ENCODE measurements at regions not wholly inside any gene's neighbourhood (a gene's known extent, or its start where the extent isn't known, plus 50 kb on each side); places are given as distances from the start of the nearest gene placed in this dataset.

DNA sequence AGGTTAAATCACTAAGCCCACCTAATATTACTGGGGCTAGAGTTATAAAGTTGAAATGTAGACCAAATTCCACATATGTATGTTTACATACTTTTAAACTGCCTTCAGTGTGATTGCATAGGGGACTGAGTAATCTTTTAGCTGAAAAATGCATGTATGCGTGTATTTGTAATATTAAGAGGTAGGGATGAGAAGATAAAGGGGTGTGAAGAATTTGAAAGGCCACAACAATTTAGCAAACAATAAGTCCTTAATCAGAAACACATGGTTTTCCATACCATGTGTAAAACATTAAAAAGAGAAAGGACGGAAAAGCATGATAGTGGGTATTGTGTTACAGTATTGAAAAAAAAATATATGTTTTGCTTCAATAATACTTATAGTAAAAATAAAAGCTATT is 919.9 kb upstream of the FLRT2 start:
- in situ Hi-C loops (cut with HindIII; ENCODE audit: low pct_unique_long_range_greater_than_20kb, low sequenced_read_pairs), result no loop called here
- no peak for DNase-seq (ENCODE audit: low read depth in 1 of 2, low spot score in 1 of 2)
- no peak for TF ChIP-seq JUND (IDR thresholded peaks at IDR 0.05; ENCODE audit: low read depth)

DNA sequence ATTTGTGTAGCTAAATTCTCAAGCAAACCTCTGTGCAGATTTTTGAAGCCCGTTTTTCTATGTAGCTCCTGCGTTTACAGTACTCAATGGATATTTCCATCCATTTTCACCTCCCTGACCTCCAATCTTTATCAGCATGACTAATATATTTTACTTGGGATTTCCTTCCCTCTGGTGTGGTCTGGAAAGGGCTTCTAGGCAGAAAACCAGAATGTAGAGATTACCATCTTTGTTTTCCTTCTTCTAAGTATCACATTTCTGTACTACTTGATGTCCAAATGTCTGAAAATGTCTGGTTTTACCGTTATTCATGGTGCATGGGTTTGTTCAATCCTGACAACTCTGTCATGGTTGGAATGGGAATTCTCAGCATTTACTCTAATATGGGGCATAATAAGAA is 907.6 kb upstream of the FLRT2 start:
- no peak for DNase-seq (ENCODE audit: low read depth in 1 of 2, low spot score in 1 of 2)
- no peak for TF ChIP-seq JUND (IDR thresholded peaks at IDR 0.05; ENCODE audit: low read depth)
- in situ Hi-C loops (cut with HindIII; ENCODE audit: low pct_unique_long_range_greater_than_20kb, low sequenced_read_pairs), result no loop called here

DNA sequence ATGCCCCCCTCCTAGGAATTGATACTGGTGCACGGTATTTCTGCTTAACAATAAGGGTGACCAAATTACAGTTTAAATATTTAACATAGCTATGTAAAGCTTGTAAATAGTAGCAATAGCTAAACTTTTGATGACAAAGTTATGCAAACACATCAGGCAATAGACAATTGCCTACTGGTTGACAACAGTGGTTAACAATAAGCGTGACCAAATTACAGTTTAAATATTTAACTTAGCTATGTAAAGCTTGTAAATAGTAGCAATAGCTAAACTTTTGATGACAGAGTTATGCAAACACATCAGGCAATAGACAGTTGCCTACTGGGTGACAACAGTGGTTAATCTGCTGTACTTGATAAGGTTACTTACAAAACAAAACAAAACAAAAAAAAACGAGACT is 886.5 kb upstream of the FLRT2 start:
- in situ Hi-C loops (cut with HindIII; ENCODE audit: low pct_unique_long_range_greater_than_20kb, low sequenced_read_pairs), result no loop called here
- peak; percentile 20; the same call in 1 of the 2 replicates for TF ChIP-seq JUND (IDR thresholded peaks at IDR 0.05; ENCODE audit: low read depth)
- peak; percentile 5 to 64 for DNase-seq (ENCODE audit: low read depth in 1 of 2, low spot score in 1 of 2)

DNA sequence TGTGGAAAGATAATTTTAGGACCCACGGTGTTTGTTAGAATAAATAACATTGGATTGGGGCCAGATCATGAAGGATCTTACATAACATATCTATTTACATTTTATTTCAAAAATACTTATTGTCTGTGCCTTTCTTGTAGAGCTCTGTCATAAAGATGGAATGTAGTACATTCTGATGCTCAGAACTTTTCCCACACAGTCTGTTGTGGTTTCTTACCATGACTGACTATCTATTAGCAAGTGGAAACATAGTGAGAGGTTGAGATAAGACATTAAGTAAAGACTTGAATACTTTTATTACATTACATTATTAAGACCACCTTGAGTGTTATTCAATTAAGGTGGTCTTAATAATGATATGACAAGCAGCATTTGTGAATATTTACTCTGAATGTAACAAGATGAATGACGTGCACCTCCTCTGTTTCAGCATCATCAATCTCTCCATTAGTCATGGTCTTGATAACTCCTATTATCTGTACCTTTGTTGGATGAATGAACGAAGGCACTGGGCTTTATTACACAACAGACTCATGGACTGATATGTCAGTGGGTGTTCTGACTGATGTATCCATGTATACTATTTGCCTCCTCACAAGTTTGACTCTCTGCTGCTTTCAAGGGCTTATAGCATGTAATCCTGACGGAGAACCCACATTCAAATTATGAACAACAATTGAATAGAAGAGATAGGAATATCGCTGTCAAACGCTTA is 883.0 kb upstream of the FLRT2 start:
- no peak for DNase-seq (ENCODE audit: low read depth in 1 of 2, low spot score in 1 of 2)
- in situ Hi-C loops (cut with HindIII; ENCODE audit: low pct_unique_long_range_greater_than_20kb, low sequenced_read_pairs), result no loop called here
- TF ChIP-seq JUND (IDR thresholded peaks at IDR 0.05; ENCODE audit: low read depth), result no peak

DNA sequence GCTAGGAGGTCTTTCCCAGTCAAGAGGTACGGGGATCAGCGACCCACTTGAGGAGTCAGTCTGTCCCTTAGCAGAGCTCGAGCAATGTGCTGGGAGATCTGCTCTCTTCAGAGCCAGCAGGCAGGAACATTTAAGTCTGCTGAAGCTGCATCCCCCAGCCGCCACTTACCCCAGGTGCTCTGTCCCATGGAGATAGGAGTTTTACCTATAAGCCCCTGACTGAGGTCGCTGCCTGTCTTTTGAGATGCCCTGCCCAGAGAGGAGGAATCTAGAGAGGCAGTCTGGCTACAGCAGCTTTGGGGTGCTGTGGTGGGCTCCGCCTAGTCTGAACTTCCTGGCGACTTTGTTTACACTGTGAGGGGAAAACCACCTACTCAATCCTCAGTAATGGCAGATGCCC is 874.9 kb upstream of the FLRT2 start:
- no peak for DNase-seq (ENCODE audit: low read depth in 1 of 2, low spot score in 1 of 2)
- no peak for TF ChIP-seq JUND (IDR thresholded peaks at IDR 0.05; ENCODE audit: low read depth)
- in situ Hi-C loops (cut with HindIII; ENCODE audit: low pct_unique_long_range_greater_than_20kb, low sequenced_read_pairs), result no loop called here

DNA sequence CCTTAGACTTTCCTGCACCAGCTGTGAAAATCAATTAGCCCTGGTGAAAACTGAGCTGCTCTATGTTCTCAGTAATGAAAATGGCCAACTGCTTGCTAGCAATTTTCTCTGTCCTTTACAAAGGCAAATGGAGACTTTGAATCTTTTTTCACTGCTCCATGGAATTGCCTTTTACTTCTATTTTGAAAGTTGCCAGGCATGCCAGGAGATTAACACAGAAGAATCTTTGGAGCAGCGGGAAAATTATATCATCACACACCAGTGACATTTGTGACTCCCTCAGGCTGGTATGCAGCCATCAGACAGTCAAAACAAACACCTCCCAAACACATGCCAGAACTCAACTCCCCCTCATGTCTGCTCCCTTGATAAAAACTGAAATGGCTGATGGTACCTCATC is 872.0 kb upstream of the FLRT2 start:
- TF ChIP-seq JUND (IDR thresholded peaks at IDR 0.05; ENCODE audit: low read depth), result no peak
- in situ Hi-C loops (cut with HindIII; ENCODE audit: low pct_unique_long_range_greater_than_20kb, low sequenced_read_pairs), result no loop called here
- DNase-seq (ENCODE audit: low read depth in 1 of 2, low spot score in 1 of 2), result no peak

DNA sequence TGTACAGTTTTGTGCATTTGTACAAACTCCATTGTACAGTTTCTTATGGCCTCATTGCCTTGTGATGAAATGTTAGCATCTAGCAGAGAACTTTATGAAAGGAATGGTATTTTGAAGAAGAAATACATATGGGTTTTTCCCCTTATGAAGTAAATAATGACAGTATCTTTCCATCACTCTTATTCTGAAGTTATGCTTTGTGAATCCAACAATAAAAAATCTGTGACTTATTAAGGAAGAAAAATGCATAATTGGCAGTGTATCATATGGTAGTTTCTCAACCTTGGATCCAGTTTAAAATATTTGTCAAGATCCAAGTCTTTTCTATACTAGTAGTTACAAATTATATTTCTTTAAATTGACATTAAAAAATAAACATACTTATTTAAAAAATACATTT is 859.1 kb upstream of the FLRT2 start:
- no peak for DNase-seq (ENCODE audit: low read depth in 1 of 2, low spot score in 1 of 2)
- no peak for TF ChIP-seq JUND (IDR thresholded peaks at IDR 0.05; ENCODE audit: low read depth)
- in situ Hi-C loops (cut with HindIII; ENCODE audit: low pct_unique_long_range_greater_than_20kb, low sequenced_read_pairs), result no loop called here

DNA sequence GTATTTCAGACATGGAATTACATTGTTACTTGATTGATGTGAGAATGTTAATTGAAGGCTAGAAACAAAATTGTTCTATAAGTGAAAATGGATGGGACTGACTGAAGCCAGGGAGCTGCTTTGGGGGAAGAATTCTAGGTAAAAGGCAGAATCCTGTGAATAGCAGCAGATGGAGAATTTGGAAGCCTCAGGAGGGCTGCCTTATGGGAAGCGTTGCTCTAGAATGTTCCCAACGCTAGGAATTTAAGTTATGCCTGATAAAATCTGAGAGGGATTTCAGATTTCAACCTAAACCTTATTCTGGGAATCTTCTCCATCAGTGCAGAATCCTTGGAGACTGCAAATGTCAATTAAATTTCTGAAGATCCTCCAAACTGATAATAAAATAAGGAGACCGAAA is 858.2 kb upstream of the FLRT2 start:
- in situ Hi-C loops (cut with HindIII; ENCODE audit: low pct_unique_long_range_greater_than_20kb, low sequenced_read_pairs), result no loop called here
- no peak for DNase-seq (ENCODE audit: low read depth in 1 of 2, low spot score in 1 of 2)
- no peak for TF ChIP-seq JUND (IDR thresholded peaks at IDR 0.05; ENCODE audit: low read depth)

DNA sequence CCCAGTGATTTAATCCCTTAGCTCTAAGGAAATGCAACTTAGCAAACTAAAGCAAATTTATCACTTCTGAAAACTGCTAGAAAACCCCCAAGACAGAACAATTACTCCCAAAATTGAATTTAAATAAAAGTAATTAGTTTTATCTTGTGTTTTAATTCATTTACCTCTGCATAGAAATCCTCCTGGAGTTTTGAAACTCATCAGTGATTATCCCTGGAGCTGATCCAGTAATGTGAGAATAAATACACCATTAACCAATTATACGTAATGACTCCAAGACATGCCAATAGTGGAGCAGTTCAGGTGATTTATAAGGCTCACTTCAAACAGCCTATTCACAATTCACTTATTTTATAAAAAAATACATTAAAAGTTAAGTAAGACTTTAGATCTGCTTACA is 855.3 kb upstream of the FLRT2 start:
- in situ Hi-C loops (cut with HindIII; ENCODE audit: low pct_unique_long_range_greater_than_20kb, low sequenced_read_pairs), result no loop called here
- no peak for TF ChIP-seq JUND (IDR thresholded peaks at IDR 0.05; ENCODE audit: low read depth)
- DNase-seq (ENCODE audit: low read depth in 1 of 2, low spot score in 1 of 2), result no peak

DNA sequence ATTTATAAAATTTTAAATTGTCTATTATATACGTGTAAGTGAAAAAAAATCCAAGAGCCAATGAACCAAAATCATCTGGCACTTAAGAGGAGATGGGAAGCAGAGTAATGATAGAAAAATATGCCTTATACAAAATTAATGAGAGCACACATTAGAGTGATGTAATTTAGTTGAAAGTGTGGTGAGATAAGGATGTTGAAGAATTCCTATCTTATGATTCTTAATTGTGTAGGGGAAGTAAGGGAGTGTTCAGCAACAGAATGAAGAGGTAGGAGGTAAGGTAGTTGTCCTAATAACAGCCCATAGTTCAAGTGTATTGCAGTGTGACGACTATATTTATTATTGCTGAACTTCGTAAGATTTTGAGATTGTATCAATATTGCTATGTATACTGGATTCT is 843.4 kb upstream of the FLRT2 start:
- no peak for DNase-seq (ENCODE audit: low read depth in 1 of 2, low spot score in 1 of 2)
- TF ChIP-seq JUND (IDR thresholded peaks at IDR 0.05; ENCODE audit: low read depth), result no peak
- in situ Hi-C loops (cut with HindIII; ENCODE audit: low pct_unique_long_range_greater_than_20kb, low sequenced_read_pairs), result no loop called here

DNA sequence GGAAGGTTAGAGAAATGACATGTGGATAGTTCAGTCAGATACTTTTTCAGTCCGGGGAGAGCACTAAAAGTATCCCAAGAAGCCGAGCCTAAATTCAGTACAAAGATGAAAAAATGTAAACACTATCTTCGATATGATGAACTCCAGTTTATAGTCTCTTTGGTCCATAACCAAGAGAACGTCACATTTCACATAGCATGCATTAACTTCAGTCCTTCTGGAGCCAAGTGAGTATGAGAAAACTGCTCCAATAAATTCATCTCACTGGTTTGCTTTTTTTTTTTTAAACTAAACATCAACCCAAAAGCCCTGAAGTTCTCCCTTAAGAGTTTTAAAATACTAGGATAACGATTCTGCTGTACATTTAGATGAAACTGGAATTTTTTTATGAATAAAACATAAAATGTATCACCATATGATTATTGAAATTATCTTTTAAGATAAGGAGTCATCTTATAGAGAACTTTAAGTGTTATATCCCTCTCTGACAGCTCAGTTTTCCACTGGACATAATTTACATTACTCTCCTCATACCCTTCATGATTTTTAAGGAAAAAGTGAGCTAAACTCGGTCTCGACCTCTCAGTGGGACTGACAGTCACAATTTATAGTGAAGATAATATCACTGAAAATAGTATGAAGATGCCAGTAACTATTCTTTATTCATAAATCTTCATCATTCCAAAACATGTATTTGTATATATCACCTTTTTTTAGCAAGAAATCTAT is 841.5 kb upstream of the FLRT2 start:
- no peak for TF ChIP-seq JUND (IDR thresholded peaks at IDR 0.05; ENCODE audit: low read depth)
- in situ Hi-C loops (cut with HindIII; ENCODE audit: low pct_unique_long_range_greater_than_20kb, low sequenced_read_pairs), result no loop called here

DNA sequence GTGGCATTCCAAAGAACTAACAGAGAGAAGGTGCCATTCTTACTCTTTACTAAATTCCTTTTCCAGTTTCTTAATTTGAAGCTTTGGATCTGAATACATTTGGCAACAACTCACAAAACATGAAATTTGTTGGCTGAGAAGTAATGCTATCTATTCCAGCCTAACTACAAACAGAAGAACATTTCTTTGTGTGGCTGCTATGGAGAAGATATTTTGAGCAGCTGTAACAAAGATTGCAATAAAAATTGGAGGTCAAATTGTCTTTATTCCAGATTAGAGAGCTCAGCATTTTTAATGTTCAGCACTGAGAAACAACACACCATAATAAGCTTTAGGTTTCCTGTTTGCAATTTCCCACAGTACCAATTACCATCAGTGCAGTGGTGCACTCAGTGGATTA is 835.8 kb upstream of the FLRT2 start:
- no peak for DNase-seq (ENCODE audit: low read depth in 1 of 2, low spot score in 1 of 2)
- no peak for TF ChIP-seq JUND (IDR thresholded peaks at IDR 0.05; ENCODE audit: low read depth)
- in situ Hi-C loops (cut with HindIII; ENCODE audit: low pct_unique_long_range_greater_than_20kb, low sequenced_read_pairs), result no loop called here

More for the DNA sequence above, 841.5 kb upstream of the FLRT2 start:
- DNase-seq (ENCODE audit: low read depth in 1 of 2, low spot score in 1 of 2), result no peak

DNA sequence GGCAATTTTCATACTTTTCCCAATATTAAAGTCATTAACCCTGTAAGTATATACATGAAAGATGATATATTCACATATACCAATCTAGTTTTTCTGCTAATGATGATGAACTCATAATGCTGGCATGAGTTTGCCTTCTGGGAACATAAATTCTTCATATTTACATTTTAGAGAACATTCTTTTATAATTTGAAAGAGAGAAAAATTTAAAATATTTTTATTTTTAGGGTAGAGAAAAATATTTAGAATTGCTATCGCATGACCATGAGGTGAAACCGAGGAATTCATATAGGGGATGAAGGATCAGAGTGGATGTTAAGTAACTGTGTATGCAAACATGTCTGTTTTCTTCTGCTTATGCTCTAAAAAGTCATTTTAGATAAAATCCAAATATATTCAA is 825.3 kb upstream of the FLRT2 start:
- no peak for TF ChIP-seq JUND (IDR thresholded peaks at IDR 0.05; ENCODE audit: low read depth)
- no peak for DNase-seq (ENCODE audit: low read depth in 1 of 2, low spot score in 1 of 2)
- in situ Hi-C loops (cut with HindIII; ENCODE audit: low pct_unique_long_range_greater_than_20kb, low sequenced_read_pairs), result no loop called here

Measured in T47D (cell line).